ENCODE measurements at regions not wholly inside any gene's neighbourhood (a gene's known extent, or its start where the extent isn't known, plus 50 kb on each side); places are given as distances from the start of the nearest gene placed in this dataset.
A peak's percentile ranks its signal among the peaks of the same experiment; 100 is the strongest.

DNA sequence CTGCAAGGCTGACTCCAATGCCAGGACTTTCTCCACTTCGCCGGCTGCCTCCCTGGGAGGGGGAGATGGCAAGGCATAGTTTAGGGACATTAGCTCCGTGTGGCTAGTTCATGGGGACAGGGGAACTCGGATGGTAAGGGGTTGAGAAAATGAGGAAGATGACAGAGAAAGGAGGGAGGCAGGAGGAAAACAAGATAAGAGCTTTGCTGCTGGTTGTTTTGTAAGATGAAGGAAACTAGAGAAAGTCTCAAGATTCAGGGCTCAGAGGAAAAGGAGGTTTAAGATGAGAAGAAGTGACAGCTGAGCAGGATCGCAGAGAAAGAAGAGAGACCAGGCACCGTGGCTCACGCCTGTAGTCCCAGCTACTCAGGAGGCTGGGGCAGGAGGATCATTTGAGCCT is 180.9 kb upstream of the RREB1 start:
- no peak for TF ChIP-seq CTCF (IDR thresholded peaks at IDR 0.05; ENCODE audit: low read depth, low read length)
- DNase-seq (ENCODE audit: low read depth in 2 of 2): no peak
- no peak overlapping the region for H3K4me3 ChIP-seq (replicated peaks in 1 of 2; ENCODE audit: low read depth in 2 of 2, low read length in 2 of 2)

DNA sequence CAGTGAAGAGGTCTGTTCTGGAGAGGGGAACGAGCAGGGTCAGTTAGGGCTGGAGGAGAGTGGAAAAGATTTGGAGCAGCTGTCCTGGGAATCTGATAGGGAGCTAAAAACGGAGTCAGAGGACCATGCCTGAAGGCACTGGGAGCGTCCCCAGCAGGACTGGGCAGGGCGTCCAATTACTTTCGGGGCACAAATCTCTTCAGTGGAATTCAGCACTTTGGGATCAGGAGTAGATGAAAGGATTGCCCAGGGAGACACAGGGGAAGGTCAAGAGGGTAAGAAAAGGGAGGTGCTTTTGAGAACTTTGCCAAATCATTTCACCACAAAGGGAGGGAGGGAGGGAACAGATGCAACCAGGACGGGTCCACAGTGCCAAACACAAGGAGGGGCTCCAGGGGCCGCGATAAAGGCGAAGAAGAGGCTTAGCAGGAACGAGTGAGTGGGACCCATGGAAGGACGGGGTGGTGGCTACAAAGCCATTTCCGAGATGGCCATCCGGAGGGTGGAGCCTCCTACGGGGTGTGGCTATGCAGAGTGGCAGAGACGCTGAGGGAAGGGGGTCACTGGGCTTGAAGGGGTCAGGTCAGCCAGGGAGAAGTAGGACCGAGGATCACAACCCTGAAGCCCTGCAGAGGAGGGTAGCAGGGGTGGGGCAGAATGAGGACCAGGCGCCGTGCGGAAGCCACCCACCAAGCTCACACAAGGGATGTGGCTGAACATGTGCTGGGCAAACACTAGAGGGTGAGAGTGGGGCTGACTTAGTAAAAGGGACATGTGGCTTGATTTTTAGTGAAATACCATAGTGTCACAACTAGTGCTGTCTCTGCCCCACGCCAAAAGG is 180.0 kb upstream of the RREB1 start:
- H3K4me3 ChIP-seq (replicated peaks in 1 of 2; ENCODE audit: low read depth in 2 of 2, low read length in 2 of 2): no peak overlapping the region
- no peak for TF ChIP-seq CTCF (IDR thresholded peaks at IDR 0.05; ENCODE audit: low read depth, low read length)
- DNase-seq (ENCODE audit: low read depth in 2 of 2): peak in 1 of 2 donors; percentile 3

DNA sequence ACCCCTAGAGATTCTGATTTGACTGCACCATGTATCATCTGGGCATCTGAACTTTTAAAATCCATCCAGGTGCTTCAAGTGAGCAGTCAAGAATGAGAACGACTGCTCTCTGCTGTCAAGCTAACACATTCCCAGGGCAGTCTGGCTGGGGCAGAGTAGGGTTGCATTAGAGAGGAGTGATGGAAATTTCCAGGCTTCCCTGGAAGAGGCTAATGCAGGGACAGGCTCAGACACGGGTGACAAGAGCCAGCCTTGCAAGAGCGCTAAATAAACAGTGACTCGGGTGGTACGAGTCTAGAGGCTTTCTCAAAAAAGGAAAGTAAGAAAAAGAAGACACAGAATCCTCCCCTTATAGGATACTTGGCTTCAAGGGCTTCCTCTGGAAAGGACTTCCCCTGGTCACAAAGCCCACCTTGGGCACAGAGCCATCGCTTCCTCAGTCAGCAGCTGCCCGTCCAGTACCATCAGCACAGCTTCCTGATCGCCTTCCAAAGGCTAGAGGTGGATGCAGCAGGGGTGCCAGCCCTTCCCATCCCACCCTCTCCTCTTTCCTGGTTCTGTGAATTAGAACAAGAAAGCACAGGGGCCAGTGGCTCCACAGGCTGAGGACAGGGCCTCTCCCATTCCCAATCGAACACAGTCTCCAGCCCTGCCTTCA is 177.4 kb upstream of the RREB1 start:
- no peak for TF ChIP-seq CTCF (IDR thresholded peaks at IDR 0.05; ENCODE audit: low read depth, low read length)
- H3K4me3 ChIP-seq (replicated peaks in 1 of 2; ENCODE audit: low read depth in 2 of 2, low read length in 2 of 2): no peak overlapping the region
- DNase-seq (ENCODE audit: low read depth in 2 of 2): no peak

GRCh38 chr6:6931071-6932025 is 176.4 kb upstream of the RREB1 start:
- H3K4me3 ChIP-seq (replicated peaks in 1 of 2; ENCODE audit: low read depth in 2 of 2, low read length in 2 of 2): no peak overlapping the region
- TF ChIP-seq CTCF (IDR thresholded peaks at IDR 0.05; ENCODE audit: low read depth, low read length): no peak
- no peak for DNase-seq (ENCODE audit: low read depth in 2 of 2)

DNA sequence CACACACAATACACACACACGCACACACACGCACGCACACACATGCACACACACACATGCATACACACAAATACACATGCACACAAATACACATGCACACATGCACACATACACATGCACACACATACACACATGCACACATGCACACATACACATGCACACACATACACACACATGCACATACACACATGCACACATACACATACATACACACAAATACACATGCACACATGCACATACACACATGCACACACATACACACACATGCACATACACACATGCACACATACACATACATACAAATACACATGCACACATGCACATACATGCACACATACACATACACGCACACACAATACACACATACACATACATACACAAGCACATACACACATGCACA is 175.4 kb upstream of the RREB1 start:
- DNase-seq (ENCODE audit: low read depth in 2 of 2): no peak
- no peak for TF ChIP-seq CTCF (IDR thresholded peaks at IDR 0.05; ENCODE audit: low read depth, low read length)
- H3K4me3 ChIP-seq (replicated peaks in 1 of 2; ENCODE audit: low read depth in 2 of 2, low read length in 2 of 2): no peak overlapping the region

DNA sequence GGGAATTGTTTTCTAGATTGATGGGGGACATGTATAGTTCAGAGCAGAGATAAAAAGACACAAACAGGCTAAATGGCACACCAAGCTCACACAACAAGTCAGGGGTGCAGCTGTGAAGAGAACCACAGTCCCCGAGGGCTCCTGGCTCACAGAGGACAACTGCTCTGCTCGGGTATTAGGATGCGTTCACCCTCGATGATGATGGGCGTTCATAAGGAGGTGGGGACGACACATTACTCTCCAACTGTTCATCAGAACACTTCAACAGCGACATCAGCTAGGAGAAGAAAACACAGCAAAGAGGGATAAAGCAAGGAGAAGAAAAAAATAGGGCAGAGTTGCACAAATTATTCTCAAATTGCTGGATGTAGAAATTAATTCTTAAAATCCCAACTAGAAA is 174.8 kb upstream of the RREB1 start:
- H3K4me3 ChIP-seq (replicated peaks in 1 of 2; ENCODE audit: low read depth in 2 of 2, low read length in 2 of 2): no peak overlapping the region
- no peak for TF ChIP-seq CTCF (IDR thresholded peaks at IDR 0.05; ENCODE audit: low read depth, low read length)
- no peak for DNase-seq (ENCODE audit: low read depth in 2 of 2)
